ENCODE measurements at regions not wholly inside any gene's neighbourhood (a gene's known extent, or its start where the extent isn't known, plus 50 kb on each side); places are given as distances from the start of the nearest gene placed in this dataset.

DNA sequence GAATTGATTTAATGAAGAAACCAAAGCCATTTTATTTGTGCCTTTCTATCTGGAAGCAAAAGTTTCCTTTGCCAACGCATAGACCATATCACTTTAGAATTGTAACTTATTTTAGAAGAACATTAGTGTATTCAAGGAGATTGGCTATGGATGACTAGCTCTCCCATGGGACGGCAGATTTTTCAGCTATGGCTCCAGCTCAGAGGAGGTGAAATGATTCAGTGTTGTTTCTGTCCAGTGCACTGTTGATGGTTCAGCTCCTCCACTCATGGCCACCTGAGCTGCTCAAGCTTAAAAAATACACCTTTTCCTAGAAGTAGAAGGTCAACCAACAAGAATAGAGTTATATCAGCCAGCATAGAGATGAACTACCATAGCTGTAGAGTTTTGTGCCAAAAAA, 1597.5 kb upstream of the PIK3C3 start:
- Histone ChIP-seq H3K36me3 (no peaks in the 10 kb centered on the region), H3K4me3 (no peak overlapping the region), H3K27ac (no peak overlapping the region), H3K9me3 (peaks cover 0 to under 1% (median 0%) of the 10 kb centered on the region in 8 donors), H3K4me1 (no peaks in the 10 kb centered on the region), H3K27me3 (replicated peaks in 1 of 7) (no peaks in the 10 kb centered on the region)
- intact Hi-C loops (cut with DNase I; ENCODE audit: low total_unique reads): no loop called here
- 84 to 97% (median 88%) methylated on average over 2 of the region's 2 CpGs for WGBS, 5 donors
- no peak for TF ChIP-seq POLR2AphosphoS5 (IDR thresholded peaks at IDR 0.05)
- no peak for TF ChIP-seq POLR2A (IDR thresholded peaks at IDR 0.05)
- TF ChIP-seq, protein P1, sequence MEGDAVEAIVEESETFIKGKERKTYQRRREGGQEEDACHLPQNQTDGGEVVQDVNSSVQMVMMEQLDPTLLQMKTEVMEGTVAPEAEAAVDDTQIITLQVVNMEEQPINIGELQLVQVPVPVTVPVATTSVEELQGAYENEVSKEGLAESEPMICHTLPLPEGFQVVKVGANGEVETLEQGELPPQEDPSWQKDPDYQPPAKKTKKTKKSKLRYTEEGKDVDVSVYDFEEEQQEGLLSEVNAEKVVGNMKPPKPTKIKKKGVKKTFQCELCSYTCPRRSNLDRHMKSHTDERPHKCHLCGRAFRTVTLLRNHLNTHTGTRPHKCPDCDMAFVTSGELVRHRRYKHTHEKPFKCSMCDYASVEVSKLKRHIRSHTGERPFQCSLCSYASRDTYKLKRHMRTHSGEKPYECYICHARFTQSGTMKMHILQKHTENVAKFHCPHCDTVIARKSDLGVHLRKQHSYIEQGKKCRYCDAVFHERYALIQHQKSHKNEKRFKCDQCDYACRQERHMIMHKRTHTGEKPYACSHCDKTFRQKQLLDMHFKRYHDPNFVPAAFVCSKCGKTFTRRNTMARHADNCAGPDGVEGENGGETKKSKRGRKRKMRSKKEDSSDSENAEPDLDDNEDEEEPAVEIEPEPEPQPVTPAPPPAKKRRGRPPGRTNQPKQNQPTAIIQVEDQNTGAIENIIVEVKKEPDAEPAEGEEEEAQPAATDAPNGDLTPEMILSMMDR (IDR thresholded peaks at IDR 0.05 in 8 of 11, conservative IDR thresholded peaks at IDR 0.05 in 3 of 11): no peak
- DNase-seq: no peak

DNA sequence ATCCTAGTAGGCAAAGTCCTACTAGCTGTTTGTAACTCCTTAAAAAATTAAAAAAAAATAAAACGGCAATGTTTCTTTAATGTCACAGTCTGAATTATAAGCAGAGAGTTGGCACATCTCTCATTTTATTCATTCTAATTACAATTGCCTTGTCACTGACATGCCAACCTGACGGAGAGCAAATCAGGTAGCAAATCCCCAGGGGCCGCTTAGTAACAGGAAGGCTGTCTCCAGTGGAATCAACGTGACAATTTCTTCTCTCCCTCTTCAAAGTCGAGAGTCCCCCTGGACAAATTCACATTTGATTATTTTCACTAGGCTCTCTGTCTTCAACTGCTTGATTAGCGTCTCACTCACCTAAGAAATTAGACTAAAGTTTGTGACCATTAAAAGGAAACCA, 1598.9 kb upstream of the PIK3C3 start:
- DNase-seq: no peak
- Histone ChIP-seq H3K4me3 (no peak overlapping the region), H3K27me3 (replicated peaks in 1 of 7) (no peaks in the 10 kb centered on the region), H3K27ac (no peak overlapping the region), H3K9me3 (no peaks in the 10 kb centered on the region), H3K36me3 (no peaks in the 10 kb centered on the region), H3K4me1 (no peaks in the 10 kb centered on the region)
- WGBS, 5 donors: 71 to 80% (median 75%) methylated on average over 6 of the region's 6 CpGs
- intact Hi-C loops (cut with DNase I; ENCODE audit: low total_unique reads): no loop called here
- no peak for TF ChIP-seq POLR2AphosphoS5 (IDR thresholded peaks at IDR 0.05)
- TF ChIP-seq, protein P1 (IDR thresholded peaks at IDR 0.05 in 8 of 11, conservative IDR thresholded peaks at IDR 0.05 in 3 of 11): no peak
- TF ChIP-seq POLR2A (IDR thresholded peaks at IDR 0.05): no peak

DNA sequence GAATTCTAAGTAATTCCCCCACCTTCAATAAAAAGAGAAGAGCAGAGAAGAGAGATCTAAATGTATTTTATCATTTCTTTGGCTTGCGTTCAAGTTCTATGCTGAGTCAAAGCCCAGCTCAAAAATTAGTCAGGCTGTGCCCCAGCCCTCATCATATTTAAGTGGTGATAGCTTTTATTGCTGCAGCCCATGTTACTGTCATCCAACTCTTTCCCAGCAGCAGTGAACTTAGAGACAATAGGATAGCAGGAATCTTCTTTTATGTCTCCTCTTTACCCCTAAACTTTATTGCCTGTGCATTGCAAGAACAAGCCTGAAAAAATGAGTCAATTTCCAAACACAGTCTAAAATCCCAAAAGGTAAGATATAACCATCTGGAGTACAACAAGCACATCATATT, 1599.3 kb upstream of the PIK3C3 start:
- 85 to 97% (median 89%) methylated on average over 1 of the region's 1 CpG for WGBS, 5 donors
- no peak for DNase-seq
- no peaks in the 10 kb centered on the region for H3K4me1 ChIP-seq
- intact Hi-C loops (cut with DNase I; ENCODE audit: low total_unique reads): no loop called here
- no peak overlapping the region for H3K27ac ChIP-seq
- no peaks in the 10 kb centered on the region for H3K36me3 ChIP-seq
- no peak overlapping the region for H3K4me3 ChIP-seq
- H3K27me3 ChIP-seq (replicated peaks in 1 of 7): no peaks in the 10 kb centered on the region
- H3K9me3 ChIP-seq: no peaks in the 10 kb centered on the region
- TF ChIP-seq, protein P1 (IDR thresholded peaks at IDR 0.05 in 8 of 11, conservative IDR thresholded peaks at IDR 0.05 in 3 of 11): no peak
- no peak for TF ChIP-seq POLR2AphosphoS5 (IDR thresholded peaks at IDR 0.05)
- TF ChIP-seq POLR2A (IDR thresholded peaks at IDR 0.05): no peak

DNA sequence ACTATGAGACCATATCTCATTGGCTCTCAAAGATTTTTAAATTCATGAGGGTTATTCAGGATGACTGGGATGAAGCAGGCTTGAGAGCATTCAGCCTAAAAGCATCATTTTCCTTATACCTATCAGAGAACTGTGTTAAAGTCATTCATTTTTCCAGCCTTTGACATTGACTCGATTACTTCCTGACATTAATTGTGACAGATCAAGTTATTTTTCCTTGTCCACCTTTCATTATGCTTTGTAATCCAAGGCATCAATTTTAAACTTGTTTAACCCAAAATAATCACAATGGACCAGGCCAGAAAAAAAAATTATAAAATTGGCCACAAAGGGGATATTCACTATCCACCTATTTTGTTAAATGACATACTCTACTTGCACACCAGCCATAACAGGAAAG, 1606.8 kb upstream of the PIK3C3 start:
- no peak for DNase-seq
- H3K27me3 ChIP-seq (replicated peaks in 1 of 7): no peaks in the 10 kb centered on the region
- no peaks in the 10 kb centered on the region for H3K4me1 ChIP-seq
- H3K4me3 ChIP-seq: no peak overlapping the region
- H3K36me3 ChIP-seq: no peaks in the 10 kb centered on the region
- H3K27ac ChIP-seq: no peak overlapping the region
- TF ChIP-seq POLR2AphosphoS5 (IDR thresholded peaks at IDR 0.05) (no peak), POLR2A (IDR thresholded peaks at IDR 0.05) (no peak)
- peaks cover 0 to 1% (median 0%) of the 10 kb centered on the region in 8 donors for H3K9me3 ChIP-seq
- WGBS, 5 donors: 69 to 90% (median 72%) methylated on average over 1 of the region's 1 CpG
- intact Hi-C loops (cut with DNase I; ENCODE audit: low total_unique reads): no loop called here

DNA sequence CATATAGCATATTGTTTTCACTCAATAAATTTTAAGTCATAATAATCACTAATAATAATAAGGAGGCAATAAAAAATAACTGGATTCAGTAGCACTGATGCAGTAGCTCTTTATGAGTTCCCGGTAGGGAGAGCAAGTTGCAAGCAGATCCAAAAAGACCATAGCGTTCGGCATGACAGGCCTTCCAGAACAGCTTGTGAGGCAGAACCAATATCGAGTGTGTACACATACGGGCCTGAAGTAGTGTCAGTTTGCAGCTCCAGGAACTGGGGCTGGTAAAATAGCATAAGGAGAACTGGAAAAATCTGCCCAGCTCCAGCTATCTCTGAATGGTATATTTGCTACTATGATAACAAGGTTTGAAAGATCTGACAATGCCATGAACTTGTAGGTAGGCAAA, 1607.8 kb upstream of the PIK3C3 start:
- H3K4me3 ChIP-seq: no peak overlapping the region
- intact Hi-C loops (cut with DNase I; ENCODE audit: low total_unique reads): no loop called here
- H3K27me3 ChIP-seq (replicated peaks in 1 of 7): no peaks in the 10 kb centered on the region
- DNase-seq: no peak
- no peaks in the 10 kb centered on the region for H3K4me1 ChIP-seq
- H3K9me3 ChIP-seq: peaks cover 0 to 8% (median 0%) of the 10 kb centered on the region in 8 donors
- TF ChIP-seq POLR2A (IDR thresholded peaks at IDR 0.05) (no peak), POLR2AphosphoS5 (IDR thresholded peaks at IDR 0.05) (no peak)
- TF ChIP-seq, protein P1 (IDR thresholded peaks at IDR 0.05 in 8 of 11, conservative IDR thresholded peaks at IDR 0.05 in 3 of 11): no peak
- no peak overlapping the region for H3K27ac ChIP-seq
- WGBS, 5 donors: 85 to 96% (median 92%) methylated on average over 5 of the region's 5 CpGs
- H3K36me3 ChIP-seq: no peaks in the 10 kb centered on the region
